Tongue (tissue), 1 donor: ENCODE measurements at regions not wholly inside any gene's neighbourhood (a gene's known extent, or its start where the extent isn't known, plus 50 kb on each side); places are given as distances from the start of the nearest gene placed in this dataset.
"Not testable (repeated sequence)": the region's sequence is repeated elsewhere in the genome, so short reads cannot be mapped to it uniquely, and the experiment has no call there.

Source experiments
- DNase-seq: peaks from one replicate; pipeline ENCODE4 v3.0.0-alpha.2; 2015

- DNase-seq = no peak
Measured at GRCh38 chr4:161329852-161330251, 833.9 kb downstream of the FSTL5 start.

- DNase-seq = no peak
Measured at GRCh38 chr4:161321706-161322105, 842.1 kb downstream of the FSTL5 start.

GRCh38 chr4:161320377-161320776 is 843.4 kb downstream of the FSTL5 start:
- peak; percentile 12 for DNase-seq

- no peak for DNase-seq
Measured at GRCh38 chr4:161317000-161317399, 846.8 kb downstream of the FSTL5 start.

GRCh38 chr4:161314371-161314770 is 849.4 kb downstream of the FSTL5 start:
- no peak for DNase-seq

- DNase-seq = no peak
Measured at GRCh38 chr4:161303551-161303950, 860.2 kb downstream of the FSTL5 start.

GRCh38 chr4:161291222-161291621 is 872.6 kb downstream of the FSTL5 start:
- no peak for DNase-seq

- no peak for DNase-seq
Measured at GRCh38 chr4:161287678-161288352, 876.0 kb downstream of the FSTL5 start.

GRCh38 chr4:161285461-161285860 is 878.3 kb downstream of the FSTL5 start:
- no peak for DNase-seq

GRCh38 chr4:161280929-161281328 is 882.9 kb downstream of the FSTL5 start:
- DNase-seq = no peak

GRCh38 chr4:161279095-161279494 is 884.7 kb downstream of the FSTL5 start:
- DNase-seq = no peak

GRCh38 chr4:161277150-161277787 is 886.5 kb downstream of the FSTL5 start:
- DNase-seq = not testable (repeated sequence)

GRCh38 chr4:161273607-161274006 is 890.2 kb downstream of the FSTL5 start:
- DNase-seq = no peak

- DNase-seq = no peak
Measured at GRCh38 chr4:161260819-161261218, 903.0 kb downstream of the FSTL5 start.

GRCh38 chr4:161256716-161257115 is 907.1 kb downstream of the FSTL5 start:
- DNase-seq = no peak

- DNase-seq = no peak
Measured at GRCh38 chr4:161256172-161256571, 907.6 kb downstream of the FSTL5 start.

GRCh38 chr4:161254375-161254774 is 909.4 kb downstream of the FSTL5 start:
- no peak for DNase-seq

GRCh38 chr4:161252520-161253141 is 911.2 kb downstream of the FSTL5 start:
- DNase-seq = no peak

GRCh38 chr4:161249779-161250440 is 913.9 kb downstream of the FSTL5 start:
- DNase-seq = peak; percentile 7

- no peak for DNase-seq
Measured at GRCh38 chr4:161248880-161249279, 914.9 kb downstream of the FSTL5 start.

GRCh38 chr4:161247831-161248230 is 916.0 kb downstream of the FSTL5 start:
- no peak for DNase-seq

- DNase-seq = no peak
Measured at GRCh38 chr4:161238033-161238432, 925.8 kb downstream of the FSTL5 start.

- DNase-seq = no peak
Measured at GRCh38 chr4:161237495-161237894, 926.3 kb downstream of the FSTL5 start.
